ENCODE measurements at regions not wholly inside any gene's neighbourhood (a gene's known extent, or its start where the extent isn't known, plus 50 kb on each side); places are given as distances from the start of the nearest gene placed in this dataset.

DNA sequence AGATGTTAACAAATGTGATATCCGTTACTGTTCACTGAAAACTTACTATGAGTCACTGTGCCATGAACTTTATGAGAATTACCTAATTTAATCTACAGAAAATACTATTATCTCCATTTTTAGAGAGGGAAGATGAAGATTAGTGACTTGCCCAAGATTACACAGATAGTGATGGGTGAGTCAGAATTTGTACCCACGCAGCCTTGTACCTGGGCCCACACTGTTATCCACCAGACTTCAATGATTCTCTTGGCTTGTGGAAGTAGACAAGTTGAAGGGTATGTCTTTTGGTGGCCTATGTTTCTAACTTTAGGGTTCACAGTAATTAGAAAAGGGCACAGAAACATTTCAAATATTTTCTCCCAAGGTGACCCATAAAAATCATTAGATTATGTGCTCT lies 472.5 kb upstream of the NR3C2 start:
- ChIA-PET SMC1A (ENCODE audit: uncharacterized antibody, unreplicated experiment) (no interaction called here), RAD21 (ENCODE audit: unreplicated experiment) (no interaction called here), CTCF (no interaction called here), POLR2A (no interaction called here)
- intact Hi-C loops (cut with micrococcal nuclease; ENCODE audit: unreplicated experiment) (no loop called here), in situ Hi-C loops (cut with MboI) (no loop called here)
- BruUV-seq (replicated peaks): no TSS peak
- Histone ChIP-seq H3K9ac (ENCODE audit: control insufficient read depth, insufficient read depth, low read length) (no peak overlapping the region), H3K27ac (ENCODE audit: control insufficient read depth, insufficient read depth) (no peak overlapping the region), H3K4me3 (no peak overlapping the region), H4K20me1 (ENCODE audit: control insufficient read depth, insufficient read depth) (no peaks in the 10 kb centered on the region), H3K4me2 (ENCODE audit: control insufficient read depth, insufficient read depth) (no peak overlapping the region), H3K4me1 (ENCODE audit: control insufficient read depth, insufficient read depth, low read length) (no peaks in the 10 kb centered on the region), H3K27me3 (replicated peaks in 1 of 2; ENCODE audit: control insufficient read depth in 2 of 2, insufficient read depth in 2 of 2, low read length in 1 of 2) (no peaks in the 10 kb centered on the region), H3K9me3 (replicated peaks; ENCODE audit: control insufficient read depth, insufficient read depth, low read length) (no peaks in the 10 kb centered on the region), H2AFZ (ENCODE audit: control insufficient read depth, low read depth, low read length) (no peak overlapping the region), H3K36me3 (ENCODE audit: control insufficient read depth in 2 of 2, insufficient read depth in 2 of 2, low read length in 1 of 2) (no peaks in the 10 kb centered on the region), H3K79me2 (ENCODE audit: control insufficient read depth, insufficient read depth, low read length) (no peaks in the 10 kb centered on the region)
- 37% methylated on average over 2 of the region's 2 CpGs for WGBS (ENCODE audit: insufficient coverage, insufficient replicate concordance, low lambda C conversion rate, missing lambda C conversion rate)
- FAIRE-seq (no peak), ATAC-seq (no peak), DNase-seq (ENCODE audit: low read depth, low spot score) (no peak)
- TF ChIP-seq TARDBP (IDR thresholded peaks at IDR 0.05; ENCODE audit: borderline replicate concordance) (no peak), STAT3 (IDR thresholded peaks at IDR 0.05; ENCODE audit: low read depth, low read length) (no peak), KDM1A (IDR thresholded peaks at IDR 0.05; ENCODE audit: borderline replicate concordance) (no peak), GATAD2B (conservative IDR thresholded peaks at IDR 0.05; ENCODE audit: low read depth) (no peak), BACH1 (IDR thresholded peaks at IDR 0.05; ENCODE audit: borderline replicate concordance) (no peak), NFXL1 (IDR thresholded peaks at IDR 0.05; ENCODE audit: borderline replicate concordance) (no peak), JUND (IDR thresholded peaks at IDR 0.05; ENCODE audit: low read depth, low read length) (no peak), PAX8 (IDR thresholded peaks at IDR 0.05) (no peak), MEF2B (IDR thresholded peaks at IDR 0.05; ENCODE audit: partially characterized antibody, poor library complexity, severe bottlenecking) (no peak), SREBF2 (IDR thresholded peaks at IDR 0.05; ENCODE audit: low read length) (no peak), RUNX3 (IDR thresholded peaks at IDR 0.05; ENCODE audit: low read length) (no peak), ZNF207 (IDR thresholded peaks at IDR 0.05; ENCODE audit: borderline replicate concordance) (no peak), HCFC1 (IDR thresholded peaks at IDR 0.05; ENCODE audit: low read length) (no peak)
- TF ChIP-seq, protein P1, sequence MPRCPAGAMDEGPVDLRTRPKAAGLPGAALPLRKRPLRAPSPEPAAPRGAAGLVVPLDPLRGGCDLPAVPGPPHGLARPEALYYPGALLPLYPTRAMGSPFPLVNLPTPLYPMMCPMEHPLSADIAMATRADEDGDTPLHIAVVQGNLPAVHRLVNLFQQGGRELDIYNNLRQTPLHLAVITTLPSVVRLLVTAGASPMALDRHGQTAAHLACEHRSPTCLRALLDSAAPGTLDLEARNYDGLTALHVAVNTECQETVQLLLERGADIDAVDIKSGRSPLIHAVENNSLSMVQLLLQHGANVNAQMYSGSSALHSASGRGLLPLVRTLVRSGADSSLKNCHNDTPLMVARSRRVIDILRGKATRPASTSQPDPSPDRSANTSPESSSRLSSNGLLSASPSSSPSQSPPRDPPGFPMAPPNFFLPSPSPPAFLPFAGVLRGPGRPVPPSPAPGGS (IDR thresholded peaks at IDR 0.05; ENCODE audit: borderline replicate concordance, insufficient read depth, low read depth, low read length, poor library complexity, severe bottlenecking): no peak
- TF ChIP-seq, protein P2, sequence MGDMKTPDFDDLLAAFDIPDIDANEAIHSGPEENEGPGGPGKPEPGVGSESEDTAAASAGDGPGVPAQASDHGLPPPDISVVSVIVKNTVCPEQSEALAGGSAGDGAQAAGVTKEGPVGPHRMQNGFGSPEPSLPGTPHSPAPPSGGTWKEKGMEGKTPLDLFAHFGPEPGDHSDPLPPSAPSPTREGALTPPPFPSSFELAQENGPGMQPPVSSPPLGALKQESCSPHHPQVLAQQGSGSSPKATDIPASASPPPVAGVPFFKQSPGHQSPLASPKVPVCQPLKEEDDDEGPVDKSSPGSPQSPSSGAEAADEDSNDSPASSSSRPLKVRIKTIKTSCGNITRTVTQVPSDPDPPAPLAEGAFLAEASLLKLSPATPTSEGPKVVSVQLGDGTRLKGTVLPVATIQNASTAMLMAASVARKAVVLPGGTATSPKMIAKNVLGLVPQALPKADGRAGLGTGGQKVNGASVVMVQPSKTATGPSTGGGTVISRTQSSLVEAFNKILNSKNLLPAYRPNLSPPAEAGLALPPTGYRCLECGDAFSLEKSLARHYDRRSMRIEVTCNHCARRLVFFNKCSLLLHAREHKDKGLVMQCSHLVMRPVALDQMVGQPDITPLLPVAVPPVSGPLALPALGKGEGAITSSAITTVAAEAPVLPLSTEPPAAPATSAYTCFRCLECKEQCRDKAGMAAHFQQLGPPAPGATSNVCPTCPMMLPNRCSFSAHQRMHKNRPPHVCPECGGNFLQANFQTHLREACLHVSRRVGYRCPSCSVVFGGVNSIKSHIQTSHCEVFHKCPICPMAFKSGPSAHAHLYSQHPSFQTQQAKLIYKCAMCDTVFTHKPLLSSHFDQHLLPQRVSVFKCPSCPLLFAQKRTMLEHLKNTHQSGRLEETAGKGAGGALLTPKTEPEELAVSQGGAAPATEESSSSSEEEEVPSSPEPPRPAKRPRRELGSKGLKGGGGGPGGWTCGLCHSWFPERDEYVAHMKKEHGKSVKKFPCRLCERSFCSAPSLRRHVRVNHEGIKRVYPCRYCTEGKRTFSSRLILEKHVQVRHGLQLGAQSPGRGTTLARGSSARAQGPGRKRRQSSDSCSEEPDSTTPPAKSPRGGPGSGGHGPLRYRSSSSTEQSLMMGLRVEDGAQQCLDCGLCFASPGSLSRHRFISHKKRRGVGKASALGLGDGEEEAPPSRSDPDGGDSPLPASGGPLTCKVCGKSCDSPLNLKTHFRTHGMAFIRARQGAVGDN (IDR thresholded peaks at IDR 0.05): no peak
- TF ChIP-seq, protein P3, sequence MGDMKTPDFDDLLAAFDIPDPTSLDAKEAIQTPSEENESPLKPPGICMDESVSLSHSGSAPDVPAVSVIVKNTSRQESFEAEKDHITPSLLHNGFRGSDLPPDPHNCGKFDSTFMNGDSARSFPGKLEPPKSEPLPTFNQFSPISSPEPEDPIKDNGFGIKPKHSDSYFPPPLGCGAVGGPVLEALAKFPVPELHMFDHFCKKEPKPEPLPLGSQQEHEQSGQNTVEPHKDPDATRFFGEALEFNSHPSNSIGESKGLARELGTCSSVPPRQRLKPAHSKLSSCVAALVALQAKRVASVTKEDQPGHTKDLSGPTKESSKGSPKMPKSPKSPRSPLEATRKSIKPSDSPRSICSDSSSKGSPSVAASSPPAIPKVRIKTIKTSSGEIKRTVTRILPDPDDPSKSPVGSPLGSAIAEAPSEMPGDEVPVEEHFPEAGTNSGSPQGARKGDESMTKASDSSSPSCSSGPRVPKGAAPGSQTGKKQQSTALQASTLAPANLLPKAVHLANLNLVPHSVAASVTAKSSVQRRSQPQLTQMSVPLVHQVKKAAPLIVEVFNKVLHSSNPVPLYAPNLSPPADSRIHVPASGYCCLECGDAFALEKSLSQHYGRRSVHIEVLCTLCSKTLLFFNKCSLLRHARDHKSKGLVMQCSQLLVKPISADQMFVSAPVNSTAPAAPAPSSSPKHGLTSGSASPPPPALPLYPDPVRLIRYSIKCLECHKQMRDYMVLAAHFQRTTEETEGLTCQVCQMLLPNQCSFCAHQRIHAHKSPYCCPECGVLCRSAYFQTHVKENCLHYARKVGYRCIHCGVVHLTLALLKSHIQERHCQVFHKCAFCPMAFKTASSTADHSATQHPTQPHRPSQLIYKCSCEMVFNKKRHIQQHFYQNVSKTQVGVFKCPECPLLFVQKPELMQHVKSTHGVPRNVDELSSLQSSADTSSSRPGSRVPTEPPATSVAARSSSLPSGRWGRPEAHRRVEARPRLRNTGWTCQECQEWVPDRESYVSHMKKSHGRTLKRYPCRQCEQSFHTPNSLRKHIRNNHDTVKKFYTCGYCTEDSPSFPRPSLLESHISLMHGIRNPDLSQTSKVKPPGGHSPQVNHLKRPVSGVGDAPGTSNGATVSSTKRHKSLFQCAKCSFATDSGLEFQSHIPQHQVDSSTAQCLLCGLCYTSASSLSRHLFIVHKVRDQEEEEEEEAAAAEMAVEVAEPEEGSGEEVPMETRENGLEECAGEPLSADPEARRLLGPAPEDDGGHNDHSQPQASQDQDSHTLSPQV (IDR thresholded peaks at IDR 0.05): no peak

All from GM12878 (cell line).